DND-41 (cell line): ENCODE measurements at regions not wholly inside any gene's neighbourhood (a gene's known extent, or its start where the extent isn't known, plus 50 kb on each side); places are given as distances from the start of the nearest gene placed in this dataset.

ENCODE experiments used
- ATAC-seq: fragments of 200-7000 bp; cut with Tn5 transposase; 3 replicates; pipeline ENCODE4 v1.9.1; 2021; ENCODE audit warnings: low read depth; ENCODE audit not compliant: insufficient read depth
- DNase-seq: peaks from one replicate; pipeline ENCODE4 v3.0.0-alpha.2; 2020
- H2AFZ ChIP-seq: 2 replicates; pipeline ENCODE4 v1.6.0; 2012; ENCODE audit warnings: low read depth, low read length
- H3K27ac ChIP-seq: 2 replicates; pipeline ENCODE4 v1.5.1; 2012; ENCODE audit warnings: low read length, inconsistent platforms
- H3K27me3 ChIP-seq: fragments of 200-600 bp; sonication (generic); 2 replicates; pipeline ENCODE4 v1.6.0; 2012; ENCODE audit warnings: low read length, mild to moderate bottlenecking, inconsistent platforms; ENCODE audit not compliant: insufficient read depth, poor library complexity
- H3K36me3 ChIP-seq: 2 replicates; pipeline ENCODE4 v1.5.1; 2012; ENCODE audit warnings: low read length, inconsistent platforms; ENCODE audit not compliant: insufficient read depth
- H3K4me1 ChIP-seq: 2 replicates; pipeline ENCODE4 v1.5.1; 2012; ENCODE audit warnings: mild to moderate bottlenecking, low read length; ENCODE audit not compliant: insufficient read depth
- H3K4me2 ChIP-seq: 2 replicates; pipeline ENCODE4 v1.6.0; 2012; ENCODE audit warnings: mild to moderate bottlenecking, moderate library complexity, low read length, inconsistent platforms; ENCODE audit not compliant: insufficient read depth
- H3K4me3 ChIP-seq, 2 experiments: fragments of 200-600 bp in 1 of 2; shearing (Covaris generic) in 1 of 2; 2 replicates each; pipeline ENCODE4 v1.5.1; 2012 to 2016; ENCODE audit warnings: inconsistent platforms in 2 of 2, low read length in 2 of 2, mild to moderate bottlenecking in 2 of 2, low read depth in 1 of 2, moderate library complexity in 1 of 2
- H3K79me2 ChIP-seq: 2 replicates; pipeline ENCODE4 v1.6.0; 2012; ENCODE audit warnings: low read length, inconsistent platforms; ENCODE audit not compliant: insufficient read depth
- H3K9ac ChIP-seq: 2 replicates; pipeline ENCODE4 v1.6.0; 2012; ENCODE audit warnings: low read depth, mild to moderate bottlenecking, inconsistent platforms, low read length, moderate library complexity
- H3K9me3 ChIP-seq: 2 replicates; pipeline ENCODE4 v1.5.1; 2012; ENCODE audit warnings: low read length, moderate library complexity, mild to moderate bottlenecking, inconsistent platforms; ENCODE audit not compliant: insufficient read depth, severe bottlenecking
- H4K20me1 ChIP-seq: 2 replicates; pipeline ENCODE4 v1.6.0; 2012; ENCODE audit warnings: low read length; ENCODE audit not compliant: insufficient read depth
- CTCF ChIP-seq: IDR thresholded peaks from 2 replicates; pipeline ENCODE4 v1.5.1; 2012; ENCODE audit warnings: borderline replicate concordance, low read length, moderate library complexity, mild to moderate bottlenecking; ENCODE audit not compliant: poor library complexity, severe bottlenecking; ENCODE audit errors: extremely low read depth
- EZH2 ChIP-seq: IDR thresholded peaks from 3 replicates; pipeline ENCODE4 v1.6.1; 2012; ENCODE audit warnings: borderline replicate concordance, low read depth, mild to moderate bottlenecking, moderate library complexity, low read length, inconsistent platforms; ENCODE audit not compliant: severe bottlenecking

GRCh38 chr15:38944536-38944935 is 379.9 kb upstream of the RASGRP1 start:
- ATAC-seq (no peak), DNase-seq (no peak)
- H3K79me2 ChIP-seq = no peaks in the 10 kb centered on the region
- H3K27ac ChIP-seq = no peak overlapping the region
- no peaks in the 10 kb centered on the region for H3K36me3 ChIP-seq
- no peak overlapping the region for H3K4me2 ChIP-seq
- no peak overlapping the region for H2AFZ ChIP-seq
- peaks cover 11% of the 10 kb centered on the region for H3K27me3 ChIP-seq
- H3K9ac ChIP-seq = no peak overlapping the region
- H3K4me3 ChIP-seq = no peak overlapping the region
- TF ChIP-seq CTCF = no peak
- no peak for TF ChIP-seq EZH2
- H3K9me3 ChIP-seq = no peaks in the 10 kb centered on the region
- no peaks in the 10 kb centered on the region for H3K4me1 ChIP-seq
- no peaks in the 10 kb centered on the region for H4K20me1 ChIP-seq

- Histone ChIP-seq H3K36me3 (no peaks in the 10 kb centered on the region), H3K4me1 (no peaks in the 10 kb centered on the region), H3K27me3 (peaks cover 11% of the 10 kb centered on the region), H2AFZ (no peak overlapping the region), H3K79me2 (no peaks in the 10 kb centered on the region), H3K4me3 (no peak overlapping the region), H3K27ac (no peak overlapping the region), H4K20me1 (no peaks in the 10 kb centered on the region), H3K9ac (no peak overlapping the region), H3K9me3 (no peaks in the 10 kb centered on the region), H3K4me2 (no peak overlapping the region)
- ATAC-seq = no peak
- TF ChIP-seq CTCF = no peak
- no peak for DNase-seq
Measured at GRCh38 chr15:38945551-38946298, 381.1 kb upstream of the RASGRP1 start.

GRCh38 chr15:38954090-38954489 is 389.5 kb upstream of the RASGRP1 start:
- H2AFZ ChIP-seq = no peak overlapping the region
- no peaks in the 10 kb centered on the region for H4K20me1 ChIP-seq
- no peak overlapping the region for H3K4me2 ChIP-seq
- H3K9ac ChIP-seq = no peak overlapping the region
- TF ChIP-seq EZH2 (no peak), CTCF (no peak)
- ATAC-seq = no peak
- H3K79me2 ChIP-seq = no peaks in the 10 kb centered on the region
- no peak overlapping the region for H3K27ac ChIP-seq
- DNase-seq = no peak
- no peaks in the 10 kb centered on the region for H3K27me3 ChIP-seq
- H3K9me3 ChIP-seq = no peaks in the 10 kb centered on the region
- H3K4me1 ChIP-seq = no peaks in the 10 kb centered on the region
- H3K36me3 ChIP-seq = no peaks in the 10 kb centered on the region
- H3K4me3 ChIP-seq = no peak overlapping the region

GRCh38 chr15:38961456-38961855 is 396.8 kb upstream of the RASGRP1 start:
- H3K4me3 ChIP-seq = no peak overlapping the region
- no peak overlapping the region for H3K27ac ChIP-seq
- no peak overlapping the region for H3K4me2 ChIP-seq
- DNase-seq (no peak), ATAC-seq (no peak)
- TF ChIP-seq EZH2 = no peak
- TF ChIP-seq CTCF = no peak
- no peaks in the 10 kb centered on the region for H3K9me3 ChIP-seq
- no peak overlapping the region for H3K9ac ChIP-seq
- no peaks in the 10 kb centered on the region for H3K79me2 ChIP-seq
- no peak overlapping the region for H2AFZ ChIP-seq
- no peaks in the 10 kb centered on the region for H3K27me3 ChIP-seq
- no peaks in the 10 kb centered on the region for H4K20me1 ChIP-seq
- no peaks in the 10 kb centered on the region for H3K4me1 ChIP-seq
- no peaks in the 10 kb centered on the region for H3K36me3 ChIP-seq
